Right lobe of liver (tissue), 6 donors: ENCODE measurements at regions not wholly inside any gene's neighbourhood (a gene's known extent, or its start where the extent isn't known, plus 50 kb on each side); places are given as distances from the start of the nearest gene placed in this dataset.
"Not testable (repeated sequence)": the region's sequence is repeated elsewhere in the genome, so short reads cannot be mapped to it uniquely, and the experiment has no call there.

Experiments used
- ATAC-seq, 4 donors: fragments of 200-7000 bp; cut with Tn5 transposase; one replicate each; pipeline ENCODE4 v1.9.1; 2020; ENCODE audit warnings: mild to moderate bottlenecking in 4 of 4, moderate library complexity in 4 of 4
- DNase-seq, 3 donors: peaks; one replicate each; pipeline ENCODE4 v3.0.0-alpha.2; 2020
- H3K27ac ChIP-seq, 3 donors: fragments of 200-600 bp; one replicate each; pipeline ENCODE4 v1.8.0; 2022
- H3K27me3 ChIP-seq, 2 donors: fragments of 200-600 bp; one replicate each; pipeline ENCODE4 v1.8.0; 2022
- H3K36me3 ChIP-seq, 4 donors: fragments of 200-600 bp; sonication (generic) in 1 of 4; one replicate each; pipeline versions ENCODE4 v1.5.1 to v1.8.0; 2017 to 2022; ENCODE audit warnings: control low read depth in 1 of 4
- H3K4me1 ChIP-seq, 4 donors: fragments of 200-600 bp; sonication (generic) in 1 of 4; one replicate each; pipeline versions ENCODE4 v1.5.1 to v1.8.0; 2017 to 2022; ENCODE audit warnings: control low read depth in 1 of 4
- H3K4me3 ChIP-seq, 3 donors: fragments of 200-600 bp; one replicate each; pipeline ENCODE4 v1.8.0; 2022
- H3K9me3 ChIP-seq, 4 donors: fragments of 200-600 bp; sonication (generic) in 1 of 4; one replicate each; pipeline versions ENCODE4 v1.5.1 to v1.8.0; 2017 to 2022; ENCODE audit warnings: control low read depth in 1 of 4
- POLR2A ChIP-seq: fragments of 450-650 bp; IDR thresholded peaks from one replicate; pipeline ENCODE4 v1.6.1; 2017; ENCODE audit warnings: antibody characterized with exemption, mild to moderate bottlenecking
- WGBS: methylation state at CpG from one replicate; pipeline ENCODE4 v1.1.6; 2018; ENCODE audit warnings: low coverage, low lambda C conversion rate; ENCODE audit not compliant: insufficient coverage; ENCODE audit errors: missing lambda C conversion rate; 5-methylcytosine and 5-hydroxymethylcytosine counted together
- intact Hi-C, 2 donors: fragments of 100-400 bp; cut with DNase I; formaldehyde crosslinking; loops; one replicate each; pipeline versions ENCODE4 v1.11.2 to v1.14.1; 2022
- TF ChIP-seq, protein P1 (sequence below), 4 donors: fragments of 200-600 bp in 3 of 4; fragments of 450-650 bp in 1 of 4; IDR thresholded peaks; one replicate each; pipeline versions ENCODE4 v1.5.1 to v1.8.0; 2016 to 2022; ENCODE audit warnings: antibody characterized with exemption in 4 of 4, mild to moderate bottlenecking in 2 of 4
- donor health status: DM: no; HTN: yes; CAD: no.
- donor health status: DM: no; HTN: no; CAD: no.
- donor health status: DM: no; HTN: no; CAD: no.
- donor health status: DM: no; HTN: yes; CAD: no.
- donor health status: DM: no; HTN: yes; CAD: no.

DNA sequence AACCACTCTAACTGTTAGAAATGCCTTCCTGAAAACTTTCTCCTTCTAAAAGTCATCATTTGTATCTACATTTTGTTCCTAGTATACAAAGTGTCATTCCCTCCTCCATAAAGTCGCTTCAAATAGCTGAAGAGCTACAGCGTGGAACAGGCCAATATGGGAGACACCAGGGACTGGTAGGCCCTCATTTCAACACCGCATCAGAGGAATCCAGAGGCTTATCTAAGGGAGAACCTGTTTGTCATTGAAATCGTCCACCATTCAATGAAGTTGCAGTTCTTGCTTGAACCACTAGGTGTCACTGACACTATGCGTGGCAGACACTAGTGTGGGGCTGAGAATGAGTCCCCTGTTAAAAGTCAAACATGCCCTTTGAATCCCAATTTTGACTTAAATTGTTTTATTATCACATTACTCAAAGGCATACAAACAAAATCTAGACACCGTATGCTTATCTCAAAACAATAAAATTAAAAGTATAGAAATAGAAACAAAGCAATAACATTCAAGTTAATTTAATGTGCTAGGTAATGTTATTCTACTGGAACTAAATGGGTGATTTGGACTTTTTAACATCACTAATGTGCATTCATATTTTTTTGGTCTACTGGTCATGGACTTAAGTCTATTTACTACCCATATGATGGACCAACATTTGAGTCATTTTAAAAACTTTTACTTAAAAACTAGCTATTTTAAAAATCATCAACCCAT lies 182.3 kb downstream of the FCRL5 start:
- no peak overlapping the region for H3K27ac ChIP-seq
- peak in 1 of 3 donors; percentile 55 for DNase-seq
- H3K4me3 ChIP-seq: no peak overlapping the region
- no peaks in the 10 kb centered on the region for H3K9me3 ChIP-seq
- no peak for TF ChIP-seq POLR2A
- TF ChIP-seq, protein P1, sequence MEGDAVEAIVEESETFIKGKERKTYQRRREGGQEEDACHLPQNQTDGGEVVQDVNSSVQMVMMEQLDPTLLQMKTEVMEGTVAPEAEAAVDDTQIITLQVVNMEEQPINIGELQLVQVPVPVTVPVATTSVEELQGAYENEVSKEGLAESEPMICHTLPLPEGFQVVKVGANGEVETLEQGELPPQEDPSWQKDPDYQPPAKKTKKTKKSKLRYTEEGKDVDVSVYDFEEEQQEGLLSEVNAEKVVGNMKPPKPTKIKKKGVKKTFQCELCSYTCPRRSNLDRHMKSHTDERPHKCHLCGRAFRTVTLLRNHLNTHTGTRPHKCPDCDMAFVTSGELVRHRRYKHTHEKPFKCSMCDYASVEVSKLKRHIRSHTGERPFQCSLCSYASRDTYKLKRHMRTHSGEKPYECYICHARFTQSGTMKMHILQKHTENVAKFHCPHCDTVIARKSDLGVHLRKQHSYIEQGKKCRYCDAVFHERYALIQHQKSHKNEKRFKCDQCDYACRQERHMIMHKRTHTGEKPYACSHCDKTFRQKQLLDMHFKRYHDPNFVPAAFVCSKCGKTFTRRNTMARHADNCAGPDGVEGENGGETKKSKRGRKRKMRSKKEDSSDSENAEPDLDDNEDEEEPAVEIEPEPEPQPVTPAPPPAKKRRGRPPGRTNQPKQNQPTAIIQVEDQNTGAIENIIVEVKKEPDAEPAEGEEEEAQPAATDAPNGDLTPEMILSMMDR (IDR thresholded peaks at IDR 0.05): peak; percentile 91 to 96 (median 94)
- H3K4me1 ChIP-seq: no peaks in the 10 kb centered on the region
- H3K27me3 ChIP-seq: no peaks in the 10 kb centered on the region
- intact Hi-C loops: loop anchor here in 1 of 2 donors (5.0 kb wide), 1 partner anchor 117 kb away; no protein-coding TSS in a partner anchor
- ATAC-seq: peak; percentile 95 to 99 (median 97)
- under 1% methylated on average over 6 of the region's 6 CpGs for WGBS
- H3K36me3 ChIP-seq: no peaks in the 10 kb centered on the region

DNA sequence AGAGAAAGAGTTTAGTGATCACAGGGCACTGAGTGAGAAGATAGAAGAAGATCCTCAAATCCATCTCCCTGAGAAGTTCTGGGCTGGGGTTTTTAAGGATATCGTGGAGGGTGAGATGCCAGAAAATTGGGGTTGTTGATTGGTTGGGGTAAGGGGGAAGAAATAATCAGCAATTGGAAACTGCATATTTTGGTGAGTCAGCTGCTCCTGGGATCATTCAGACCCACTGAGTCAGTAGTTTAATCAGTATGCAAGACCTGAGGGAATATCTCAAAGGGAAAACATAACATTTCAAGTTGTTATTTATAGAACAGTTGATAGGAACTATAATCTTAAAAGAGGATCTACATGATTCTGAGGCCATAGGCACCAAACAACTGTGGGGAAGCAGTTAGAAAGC lies 183.4 kb downstream of the FCRL5 start:
- 78% methylated on average over 1 of the region's 1 CpG for WGBS
- H3K36me3 ChIP-seq, H3K4me1 ChIP-seq, H3K27me3 ChIP-seq, H3K9me3 ChIP-seq, H3K4me3 ChIP-seq, DNase-seq, H3K27ac ChIP-seq, ATAC-seq: not testable (repeated sequence)
- intact Hi-C loops: loop anchor here in 1 of 2 donors (5.0 kb wide), 1 partner anchor 118 kb away; no protein-coding TSS in a partner anchor

DNA sequence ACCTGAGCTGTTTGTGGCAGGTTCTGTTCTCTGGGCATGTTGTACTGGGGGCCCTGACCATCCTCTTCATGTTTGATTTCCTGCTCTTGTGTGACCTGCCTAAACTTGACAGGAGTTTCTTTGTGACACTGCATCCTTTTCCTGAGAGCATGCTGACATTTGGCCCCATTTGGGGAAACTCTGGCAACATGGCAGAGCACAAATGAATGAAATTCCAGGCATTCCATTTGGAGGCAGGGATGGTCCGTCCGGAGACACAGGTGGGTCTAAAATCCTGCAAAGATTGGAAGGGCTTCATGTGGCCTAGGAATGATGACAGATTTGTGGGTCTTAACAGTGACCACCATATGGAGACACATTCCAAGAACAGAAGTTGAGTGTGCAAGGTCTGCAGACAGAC lies 184.0 kb downstream of the FCRL5 start:
- ATAC-seq (no peak), DNase-seq (no peak)
- Histone ChIP-seq H3K4me3 (no peak overlapping the region), H3K9me3 (no peaks in the 10 kb centered on the region), H3K36me3 (no peaks in the 10 kb centered on the region), H3K4me1 (no peaks in the 10 kb centered on the region), H3K27ac (no peak overlapping the region), H3K27me3 (no peaks in the 10 kb centered on the region)
- TF ChIP-seq POLR2A: no peak
- TF ChIP-seq, protein P1 (IDR thresholded peaks at IDR 0.05): no peak
- intact Hi-C loops: loop anchor here in 1 of 2 donors (5.0 kb wide), 1 partner anchor 119 kb away; no protein-coding TSS in a partner anchor
- 54% methylated on average over 2 of the region's 2 CpGs for WGBS

DNA sequence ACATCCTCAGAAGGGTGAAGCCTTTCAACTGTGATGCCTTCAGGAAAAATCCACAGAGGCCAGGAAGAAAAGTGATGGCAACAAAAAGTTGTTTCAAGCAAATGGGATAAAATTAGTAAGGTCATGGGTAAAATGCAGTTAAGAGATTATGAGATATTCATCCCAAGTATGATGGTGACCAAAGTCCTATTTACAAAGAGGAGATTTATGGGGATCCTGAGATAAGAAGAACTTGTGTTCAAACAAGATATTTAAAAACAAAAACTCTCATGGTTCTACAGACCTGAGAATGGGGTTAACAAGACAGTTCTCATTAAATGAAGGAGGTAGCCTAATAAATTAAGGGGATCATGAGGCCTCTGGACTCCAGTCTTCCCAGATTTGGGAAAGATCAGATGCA lies 184.4 kb downstream of the FCRL5 start:
- Histone ChIP-seq H3K36me3 (no peaks in the 10 kb centered on the region), H3K27ac (no peak overlapping the region), H3K4me3 (no peak overlapping the region), H3K9me3 (no peaks in the 10 kb centered on the region), H3K27me3 (no peaks in the 10 kb centered on the region), H3K4me1 (no peaks in the 10 kb centered on the region)
- ATAC-seq: no peak
- DNase-seq: no peak
- intact Hi-C loops: loop anchor here in 1 of 2 donors (5.0 kb wide), 1 partner anchor 119 kb away; no protein-coding TSS in a partner anchor
- TF ChIP-seq, protein P1 (IDR thresholded peaks at IDR 0.05): no peak
- no peak for TF ChIP-seq POLR2A

DNA sequence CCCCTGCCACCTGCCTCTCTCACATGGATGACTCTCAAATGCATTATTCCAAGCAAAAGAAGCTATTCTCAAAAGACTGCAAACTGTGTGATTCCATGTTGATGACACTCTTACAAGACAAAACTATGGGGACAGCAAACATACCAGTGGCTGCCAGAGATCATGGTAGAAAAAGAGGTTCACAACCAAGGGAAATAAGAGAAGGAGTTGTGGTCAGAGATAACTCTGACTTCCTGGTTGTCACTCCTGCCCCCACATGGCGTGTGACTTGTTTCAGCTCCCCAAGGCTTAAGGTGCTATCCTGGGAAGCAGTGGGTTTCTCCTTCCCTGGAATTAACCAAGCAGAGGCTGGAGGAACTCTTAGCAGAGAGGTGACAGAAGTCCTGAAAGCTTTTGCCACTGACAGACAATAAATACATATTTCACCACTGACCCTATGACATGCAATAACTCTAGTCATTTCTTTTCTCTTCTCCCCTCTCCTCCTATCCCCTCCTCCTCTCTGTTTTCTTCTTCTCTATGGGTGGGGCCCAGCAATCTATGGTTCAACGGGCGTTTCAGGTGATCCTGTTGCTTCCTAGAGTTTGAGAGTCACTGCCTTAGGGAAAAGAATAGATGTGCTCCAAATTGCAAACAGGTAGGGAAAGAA lies 185.1 kb downstream of the FCRL5 start:
- intact Hi-C loops: loop anchor here in 1 of 2 donors (5.0 kb wide), 1 partner anchor 120 kb away; no protein-coding TSS in a partner anchor

More for the DNA sequence above, 185.1 kb downstream of the FCRL5 start:
- Histone ChIP-seq H3K27me3 (no peaks in the 10 kb centered on the region), H3K9me3 (no peaks in the 10 kb centered on the region), H3K4me1 (no peaks in the 10 kb centered on the region), H3K36me3 (no peaks in the 10 kb centered on the region), H3K4me3 (no peak overlapping the region), H3K27ac (no peak overlapping the region)
- TF ChIP-seq POLR2A: no peak
- TF ChIP-seq, protein P1 (IDR thresholded peaks at IDR 0.05): no peak
- WGBS: 20% methylated on average over 1 of the region's 3 CpGs
- DNase-seq (no peak), ATAC-seq (no peak)
